NT2/D1 (cell line): ENCODE measurements at regions not wholly inside any gene's neighbourhood (a gene's known extent, or its start where the extent isn't known, plus 50 kb on each side); places are given as distances from the start of the nearest gene placed in this dataset.

Source experiments
- YY1 ChIP-seq: IDR thresholded peaks from 2 replicates; pipeline ENCODE4 v1.6.1; 2011; ENCODE audit not compliant: insufficient read length, insufficient read depth
- ZNF274 ChIP-seq: IDR thresholded peaks from 2 replicates; pipeline ENCODE4 v1.6.1; 2011; ENCODE audit warnings: mild to moderate bottlenecking, low read depth, low read length

DNA sequence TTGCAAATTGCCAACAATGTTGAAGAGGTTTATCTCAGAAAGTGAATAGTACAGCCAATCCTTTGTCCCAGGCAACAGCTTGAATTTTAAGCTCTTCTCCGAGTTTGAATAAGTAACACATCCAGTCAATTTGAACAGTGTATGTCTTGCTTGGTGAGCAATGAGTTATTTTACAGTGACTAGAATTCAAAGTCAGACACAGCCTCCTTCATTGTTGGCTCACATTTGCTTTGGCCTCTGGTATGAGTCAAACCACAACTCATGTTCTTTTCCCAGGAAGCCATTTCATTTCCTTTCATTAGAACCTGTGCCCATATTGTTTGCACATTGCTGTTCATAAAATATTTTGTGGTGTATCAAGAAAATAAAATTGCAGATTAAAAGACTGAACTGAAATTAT is 622.0 kb upstream of the DAB2 start:
- TF ChIP-seq ZNF274 = no peak
- TF ChIP-seq YY1 = no peak
